Adrenal gland (tissue), 9 donors: ENCODE measurements at regions not wholly inside any gene's neighbourhood (a gene's known extent, or its start where the extent isn't known, plus 50 kb on each side); places are given as distances from the start of the nearest gene placed in this dataset.

ENCODE experiments used
- DNase-seq, 7 donors: peaks; one replicate each; pipeline ENCODE4 v3.0.0-alpha.2; 2019 to 2020
- H3K27ac ChIP-seq, 5 donors: fragments of 200-600 bp; sonication (generic) in 4 of 5; 1 replicate in 3 of 5; 2 replicates in 2 of 5; pipeline versions ENCODE4 v1.5.1 to v1.8.0; 2016 to 2020; ENCODE audit warnings: mild to moderate bottlenecking in 1 of 5
- H3K27me3 ChIP-seq: fragments of 200-600 bp; 2 replicates; pipeline ENCODE4 v1.8.0; 2021
- H3K36me3 ChIP-seq, 2 donors: fragments of 200-600 bp; replicated peaks in 1 of 2; 1 replicate in 1 of 2; 2 replicates in 1 of 2; pipeline versions ENCODE4 v1.5.1 to v1.8.0; 2018 to 2022
- H3K4me1 ChIP-seq, 2 donors: fragments of 200-600 bp; replicated peaks in 1 of 2; 1 replicate in 1 of 2; 2 replicates in 1 of 2; pipeline versions ENCODE4 v1.5.1 to v1.8.0; 2018 to 2021
- H3K4me3 ChIP-seq, 4 donors: fragments of 200-600 bp; sonication (generic) in 3 of 4; one replicate each; pipeline ENCODE4 v1.5.1; 2016 to 2018
- H3K9me3 ChIP-seq, 3 donors: fragments of 200-600 bp; sonication (generic) in 1 of 3; replicated peaks in 1 of 3; 1 replicate in 2 of 3; 2 replicates in 1 of 3; pipeline versions ENCODE4 v1.5.1 to v1.8.0; 2016 to 2021
- POLR2A ChIP-seq, 2 donors: fragments of 450-650 bp; IDR thresholded peaks; one replicate each; pipeline ENCODE4 v1.6.1; 2017; ENCODE audit warnings: antibody characterized with exemption in 2 of 2, mild to moderate bottlenecking in 2 of 2, moderate library complexity in 1 of 2
- WGBS, 4 donors: extraction: QIAGEN DNeasy Blood & Tissue Kit in 2 of 4; methylation state at CpG; one replicate each; pipeline versions ENCODE4 v1.1.5 to v1.1.7; 2013 to 2017; 5-methylcytosine and 5-hydroxymethylcytosine counted together
- intact Hi-C, 2 donors: fragments of 100-400 bp; cut with DNase I; formaldehyde crosslinking; loops; one replicate each; pipeline versions ENCODE4 v1.14.1 to v1.15.0; 2022 to 2023
- TF ChIP-seq, protein P1 (sequence below), 6 experiments: fragments of 450-650 bp in 4 of 6; fragments of 200-600 bp in 2 of 6; sonication (generic) in 1 of 6; IDR thresholded peaks; 1 replicate in 5 of 6; 2 replicates in 1 of 6; pipeline versions ENCODE4 v1.5.1 to v1.8.0; 2016 to 2021; ENCODE audit warnings: antibody characterized with exemption in 6 of 6, mild to moderate bottlenecking in 2 of 6, moderate library complexity in 1 of 6
- donor health status: healthy with polysubstance abuse.
- donor health status: Bipolar disorder and iron deficiency.
- donor health status: DM: yes; HTN: yes; CAD: no.
- donor health status: DM: no; HTN: no; CAD: no.
- donor health status: DM: no; HTN: no; CAD: no.

DNA sequence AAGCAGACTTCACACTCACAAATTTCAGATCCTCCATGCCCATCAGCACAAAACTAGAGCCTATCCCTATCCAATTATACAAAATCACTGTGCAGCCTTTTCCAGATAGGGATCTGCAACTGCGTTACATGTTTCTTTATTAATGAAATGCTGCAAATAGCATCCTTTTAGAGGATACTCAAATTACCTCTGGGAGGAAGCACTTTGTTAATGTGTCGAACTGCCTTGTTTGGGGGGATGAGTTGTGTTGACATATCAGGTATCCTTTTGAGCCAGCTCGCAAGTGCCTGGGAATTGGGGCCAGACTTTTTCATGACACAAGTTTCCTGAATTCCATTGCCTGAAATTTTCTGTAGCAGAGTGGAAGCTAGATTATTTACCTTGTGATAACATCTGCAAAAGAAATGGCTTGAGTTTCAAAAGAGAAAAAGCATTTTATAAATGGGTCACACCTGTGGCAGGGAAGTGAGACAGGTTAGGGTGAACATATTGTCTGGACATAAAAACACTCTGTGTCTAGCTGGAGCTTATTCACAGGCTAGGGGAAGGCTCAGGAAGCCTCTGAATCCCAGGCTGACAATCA is 299.1 kb upstream of the MTNR1B start:
- intact Hi-C loops: no loop called here
- H3K4me1 ChIP-seq: no peaks in the 10 kb centered on the region
- H3K36me3 ChIP-seq: no peaks in the 10 kb centered on the region
- no peak overlapping the region for H3K27ac ChIP-seq
- no peaks in the 10 kb centered on the region for H3K27me3 ChIP-seq
- no peak for TF ChIP-seq POLR2A (IDR thresholded peaks at IDR 0.05)
- TF ChIP-seq, protein P1, sequence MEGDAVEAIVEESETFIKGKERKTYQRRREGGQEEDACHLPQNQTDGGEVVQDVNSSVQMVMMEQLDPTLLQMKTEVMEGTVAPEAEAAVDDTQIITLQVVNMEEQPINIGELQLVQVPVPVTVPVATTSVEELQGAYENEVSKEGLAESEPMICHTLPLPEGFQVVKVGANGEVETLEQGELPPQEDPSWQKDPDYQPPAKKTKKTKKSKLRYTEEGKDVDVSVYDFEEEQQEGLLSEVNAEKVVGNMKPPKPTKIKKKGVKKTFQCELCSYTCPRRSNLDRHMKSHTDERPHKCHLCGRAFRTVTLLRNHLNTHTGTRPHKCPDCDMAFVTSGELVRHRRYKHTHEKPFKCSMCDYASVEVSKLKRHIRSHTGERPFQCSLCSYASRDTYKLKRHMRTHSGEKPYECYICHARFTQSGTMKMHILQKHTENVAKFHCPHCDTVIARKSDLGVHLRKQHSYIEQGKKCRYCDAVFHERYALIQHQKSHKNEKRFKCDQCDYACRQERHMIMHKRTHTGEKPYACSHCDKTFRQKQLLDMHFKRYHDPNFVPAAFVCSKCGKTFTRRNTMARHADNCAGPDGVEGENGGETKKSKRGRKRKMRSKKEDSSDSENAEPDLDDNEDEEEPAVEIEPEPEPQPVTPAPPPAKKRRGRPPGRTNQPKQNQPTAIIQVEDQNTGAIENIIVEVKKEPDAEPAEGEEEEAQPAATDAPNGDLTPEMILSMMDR (IDR thresholded peaks at IDR 0.05): no peak
- H3K9me3 ChIP-seq: no peaks in the 10 kb centered on the region
- H3K4me3 ChIP-seq: no peak overlapping the region
- WGBS, 4 donors: 71 to 75% (median 72%) methylated on average over 3 of the region's 3 CpGs
- DNase-seq: no peak

DNA sequence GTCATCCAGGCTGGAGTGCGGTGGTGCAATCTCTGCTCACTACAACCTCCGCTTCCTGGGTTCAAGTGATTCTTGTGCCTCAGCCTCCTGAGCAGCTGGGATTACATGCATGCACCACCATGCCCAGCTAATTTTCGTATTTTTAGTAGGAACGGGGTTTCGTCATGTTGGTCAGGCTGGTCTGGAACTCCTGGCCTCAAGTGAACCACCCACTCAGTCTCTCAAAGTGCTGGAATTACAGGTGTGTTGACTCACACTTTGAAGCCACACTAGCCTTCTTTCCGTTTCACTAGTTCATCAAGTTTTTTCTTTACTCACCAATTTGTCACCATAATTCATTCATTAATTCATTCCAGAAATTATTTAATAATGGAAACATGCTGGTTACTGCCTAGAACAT is 298.4 kb upstream of the MTNR1B start:
- DNase-seq: no peak
- WGBS, 4 donors: 82 to 91% (median 88%) methylated on average over 6 of the region's 6 CpGs
- Histone ChIP-seq H3K27me3 (no peaks in the 10 kb centered on the region), H3K4me1 (no peaks in the 10 kb centered on the region), H3K4me3 (no peak overlapping the region), H3K36me3 (no peaks in the 10 kb centered on the region), H3K9me3 (no peaks in the 10 kb centered on the region), H3K27ac (no peak overlapping the region)
- TF ChIP-seq, protein P1 (IDR thresholded peaks at IDR 0.05): no peak
- no peak for TF ChIP-seq POLR2A (IDR thresholded peaks at IDR 0.05)
- intact Hi-C loops: no loop called here

DNA sequence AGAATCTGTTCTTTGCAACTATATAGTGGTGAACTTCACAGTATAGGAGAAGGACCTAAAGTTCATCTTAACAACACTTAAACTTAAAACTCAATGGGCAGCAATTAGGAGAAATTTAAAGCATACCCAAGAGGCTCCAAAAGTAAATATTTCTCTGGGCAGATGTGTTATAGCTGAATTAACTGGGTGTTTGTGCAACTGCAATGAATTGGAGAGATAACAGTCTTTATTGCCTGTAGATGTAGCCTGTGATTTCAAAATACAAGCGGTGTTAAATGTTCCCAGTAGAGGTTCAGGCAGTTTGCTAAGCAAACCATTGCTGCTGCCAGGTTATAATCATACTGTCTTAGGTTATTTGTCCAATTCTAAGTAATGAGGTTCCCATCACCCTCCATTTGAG is 294.1 kb upstream of the MTNR1B start:
- Histone ChIP-seq H3K4me1 (no peaks in the 10 kb centered on the region), H3K27ac (no peak overlapping the region), H3K27me3 (no peaks in the 10 kb centered on the region), H3K36me3 (no peaks in the 10 kb centered on the region), H3K9me3 (no peaks in the 10 kb centered on the region), H3K4me3 (no peak overlapping the region)
- TF ChIP-seq, protein P1 (IDR thresholded peaks at IDR 0.05): no peak
- DNase-seq: no peak
- intact Hi-C loops: no loop called here
- WGBS, 4 donors: 56 to 85% (median 79%) methylated on average over 1 of the region's 1 CpG

DNA sequence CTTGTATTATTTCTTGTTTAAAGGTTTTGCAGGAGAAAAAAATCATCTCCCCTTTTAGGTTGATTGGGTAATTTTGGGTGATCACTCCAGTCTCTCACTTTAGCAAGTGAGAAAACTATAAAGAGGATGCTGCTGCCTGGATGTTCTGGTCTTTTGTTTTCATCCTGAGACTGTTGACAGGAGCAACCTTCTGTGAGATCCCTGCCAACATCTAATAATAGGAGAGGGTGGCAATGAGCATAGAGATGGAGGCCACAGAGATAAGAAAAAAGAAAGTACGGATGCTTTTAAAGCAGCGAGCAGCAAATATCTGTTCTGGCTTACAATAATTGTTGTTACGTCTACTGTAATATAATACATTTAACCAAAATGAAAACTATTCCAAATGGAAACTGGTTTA is 293.6 kb upstream of the MTNR1B start:
- no peak overlapping the region for H3K27ac ChIP-seq

More for the DNA sequence above, 293.6 kb upstream of the MTNR1B start:
- Histone ChIP-seq H3K4me1 (no peaks in the 10 kb centered on the region), H3K36me3 (no peaks in the 10 kb centered on the region), H3K27me3 (no peaks in the 10 kb centered on the region), H3K9me3 (no peaks in the 10 kb centered on the region), H3K4me3 (no peak overlapping the region)
- 36 to 52% (median 40%) methylated on average over 3 of the region's 3 CpGs for WGBS, 4 donors
- no peak for DNase-seq
- no peak for TF ChIP-seq POLR2A (IDR thresholded peaks at IDR 0.05)
- TF ChIP-seq, protein P1 (IDR thresholded peaks at IDR 0.05): no peak
- intact Hi-C loops: no loop called here
